HG03575 (cell line): ENCODE measurements at regions not wholly inside any gene's neighbourhood (a gene's known extent, or its start where the extent isn't known, plus 50 kb on each side); places are given as distances from the start of the nearest gene placed in this dataset.

ENCODE experiments used
- ATAC-seq: cut with Tn5 transposase; IDR thresholded peaks from one replicate; pipeline ENCODE4 v1.9.1; 2021; ENCODE audit not compliant: unreplicated experiment, insufficient number of reproducible peaks, low FRiP score; ENCODE audit errors: extremely low read depth

GRCh38 chr5:1681955-1682354 lies 117.7 kb downstream of the MRPL36 start:
- no peak for ATAC-seq

GRCh38 chr5:1673042-1673677 lies 126.5 kb downstream of the MRPL36 start:
- no peak for ATAC-seq

GRCh38 chr5:1672396-1672795 lies 127.2 kb downstream of the MRPL36 start:
- no peak for ATAC-seq

GRCh38 chr5:1671351-1671750 lies 128.3 kb downstream of the MRPL36 start:
- ATAC-seq: no peak

- no peak for ATAC-seq
Observed at GRCh38 chr5:1670351-1670750, 129.3 kb downstream of the MRPL36 start.

GRCh38 chr5:1669276-1670155 lies 130.1 kb downstream of the MRPL36 start:
- no peak for ATAC-seq

GRCh38 chr5:1668141-1668721 lies 131.4 kb downstream of the MRPL36 start:
- no peak for ATAC-seq

- ATAC-seq: no peak
Observed at GRCh38 chr5:1667648-1668140, 131.9 kb downstream of the MRPL36 start.

GRCh38 chr5:1666812-1667588 lies 132.6 kb downstream of the MRPL36 start:
- ATAC-seq: no peak

GRCh38 chr5:1666221-1666620 lies 133.4 kb downstream of the MRPL36 start:
- ATAC-seq: no peak

- no peak for ATAC-seq
Observed at GRCh38 chr5:1665803-1666202, 133.8 kb downstream of the MRPL36 start.

- ATAC-seq: no peak
Observed at GRCh38 chr5:1665231-1665630, 134.4 kb downstream of the MRPL36 start.

GRCh38 chr5:1663186-1663585 lies 136.5 kb downstream of the MRPL36 start:
- no peak for ATAC-seq

- ATAC-seq: no peak
Observed at GRCh38 chr5:1662559-1663085, 137.0 kb downstream of the MRPL36 start.

GRCh38 chr5:1661831-1662558 lies 137.6 kb downstream of the MRPL36 start:
- no peak for ATAC-seq

- ATAC-seq: no peak
Observed at GRCh38 chr5:1661311-1661710, 137.6 kb upstream of the LPCAT1 start.

- ATAC-seq: no peak
Observed at GRCh38 chr5:1660511-1660910, 136.8 kb upstream of the LPCAT1 start.

GRCh38 chr5:1660001-1660400 lies 136.2 kb upstream of the LPCAT1 start:
- no peak for ATAC-seq
